Choroid plexus epithelial cell (primary cell): ENCODE measurements at regions not wholly inside any gene's neighbourhood (a gene's known extent, or its start where the extent isn't known, plus 50 kb on each side); places are given as distances from the start of the nearest gene placed in this dataset.

ENCODE experiments used
- DNase-seq: peaks from one replicate; pipeline ENCODE4 v3.0.0-alpha.2; 2010; ENCODE audit warnings: low read depth
- H3K4me3 ChIP-seq: 2 replicates; pipeline ENCODE4 v1.5.1; 2011; ENCODE audit warnings: low read depth, mild to moderate bottlenecking, control low read depth, low read length, moderate library complexity
- TF ChIP-seq, protein P1 (sequence below): conservative IDR thresholded peaks from 2 replicates; pipeline ENCODE4 v1.5.1; 2011; ENCODE audit warnings: low read depth, mild to moderate bottlenecking, control low read depth, inconsistent platforms, low read length, moderate library complexity

DNA sequence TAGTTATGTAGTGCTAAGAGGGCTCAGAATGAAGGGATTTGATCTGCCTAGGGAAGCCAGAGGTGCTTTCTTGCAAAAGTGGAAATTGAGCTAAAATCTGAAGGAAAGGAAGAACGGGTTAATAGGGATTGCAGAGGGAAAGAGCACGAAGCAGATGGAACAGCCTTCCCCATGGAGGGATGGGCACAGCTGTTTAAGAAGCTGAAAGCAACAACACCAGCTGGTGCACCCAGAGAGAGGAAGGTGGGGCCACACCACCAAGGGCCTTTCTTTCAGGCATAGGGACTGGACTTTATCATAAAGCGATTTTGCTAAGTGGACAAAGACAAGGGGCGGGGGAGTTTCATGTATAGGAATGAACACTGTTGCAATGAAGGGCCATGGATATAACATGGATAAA, 65.8 kb upstream of the SNRPB2 start:
- TF ChIP-seq, protein P1, sequence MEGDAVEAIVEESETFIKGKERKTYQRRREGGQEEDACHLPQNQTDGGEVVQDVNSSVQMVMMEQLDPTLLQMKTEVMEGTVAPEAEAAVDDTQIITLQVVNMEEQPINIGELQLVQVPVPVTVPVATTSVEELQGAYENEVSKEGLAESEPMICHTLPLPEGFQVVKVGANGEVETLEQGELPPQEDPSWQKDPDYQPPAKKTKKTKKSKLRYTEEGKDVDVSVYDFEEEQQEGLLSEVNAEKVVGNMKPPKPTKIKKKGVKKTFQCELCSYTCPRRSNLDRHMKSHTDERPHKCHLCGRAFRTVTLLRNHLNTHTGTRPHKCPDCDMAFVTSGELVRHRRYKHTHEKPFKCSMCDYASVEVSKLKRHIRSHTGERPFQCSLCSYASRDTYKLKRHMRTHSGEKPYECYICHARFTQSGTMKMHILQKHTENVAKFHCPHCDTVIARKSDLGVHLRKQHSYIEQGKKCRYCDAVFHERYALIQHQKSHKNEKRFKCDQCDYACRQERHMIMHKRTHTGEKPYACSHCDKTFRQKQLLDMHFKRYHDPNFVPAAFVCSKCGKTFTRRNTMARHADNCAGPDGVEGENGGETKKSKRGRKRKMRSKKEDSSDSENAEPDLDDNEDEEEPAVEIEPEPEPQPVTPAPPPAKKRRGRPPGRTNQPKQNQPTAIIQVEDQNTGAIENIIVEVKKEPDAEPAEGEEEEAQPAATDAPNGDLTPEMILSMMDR, result no peak
- H3K4me3 ChIP-seq, result no peak overlapping the region
- DNase-seq, result no peak

DNA sequence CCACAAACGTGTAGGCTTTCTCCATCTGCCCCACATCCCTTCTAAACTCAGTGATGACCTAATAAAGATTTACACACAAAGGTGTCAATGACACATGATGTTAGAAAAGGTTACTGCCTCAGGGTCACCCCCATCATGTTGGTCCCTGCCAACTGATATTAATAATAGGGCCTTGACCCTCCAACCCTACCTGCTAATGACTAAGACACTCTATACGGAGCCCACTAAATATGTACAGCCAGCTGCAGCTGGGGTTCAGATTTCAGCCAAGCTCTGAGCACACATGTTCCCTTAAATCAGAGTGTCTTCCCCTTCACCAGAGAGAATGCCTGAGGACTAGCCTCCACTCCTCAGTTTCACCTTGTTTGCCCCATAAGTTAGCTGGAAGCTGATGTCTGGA, 67.4 kb upstream of the SNRPB2 start:
- DNase-seq, result no peak
- TF ChIP-seq, protein P1, result no peak
- no peak overlapping the region for H3K4me3 ChIP-seq

DNA sequence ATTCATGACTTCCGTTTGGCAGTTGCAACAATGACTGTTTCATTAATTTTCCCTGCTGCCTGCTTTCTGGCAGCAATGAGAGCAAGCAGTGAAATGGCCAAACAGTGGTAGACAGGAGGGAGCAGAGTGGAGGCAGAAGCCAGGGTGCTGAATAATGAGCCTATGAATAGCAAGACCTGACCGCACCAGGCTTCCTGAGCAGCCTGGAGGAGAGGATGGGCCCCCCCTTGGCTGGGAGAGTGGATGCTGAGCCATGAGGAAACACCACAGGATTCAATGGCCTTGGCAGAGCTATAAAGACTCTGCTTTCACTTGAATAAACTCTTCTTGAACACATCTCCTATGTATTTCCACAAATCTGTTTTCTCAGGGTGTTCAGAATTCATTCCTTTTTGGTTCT, 68.1 kb upstream of the SNRPB2 start:
- TF ChIP-seq, protein P1, result no peak
- no peak overlapping the region for H3K4me3 ChIP-seq
- DNase-seq, result no peak

DNA sequence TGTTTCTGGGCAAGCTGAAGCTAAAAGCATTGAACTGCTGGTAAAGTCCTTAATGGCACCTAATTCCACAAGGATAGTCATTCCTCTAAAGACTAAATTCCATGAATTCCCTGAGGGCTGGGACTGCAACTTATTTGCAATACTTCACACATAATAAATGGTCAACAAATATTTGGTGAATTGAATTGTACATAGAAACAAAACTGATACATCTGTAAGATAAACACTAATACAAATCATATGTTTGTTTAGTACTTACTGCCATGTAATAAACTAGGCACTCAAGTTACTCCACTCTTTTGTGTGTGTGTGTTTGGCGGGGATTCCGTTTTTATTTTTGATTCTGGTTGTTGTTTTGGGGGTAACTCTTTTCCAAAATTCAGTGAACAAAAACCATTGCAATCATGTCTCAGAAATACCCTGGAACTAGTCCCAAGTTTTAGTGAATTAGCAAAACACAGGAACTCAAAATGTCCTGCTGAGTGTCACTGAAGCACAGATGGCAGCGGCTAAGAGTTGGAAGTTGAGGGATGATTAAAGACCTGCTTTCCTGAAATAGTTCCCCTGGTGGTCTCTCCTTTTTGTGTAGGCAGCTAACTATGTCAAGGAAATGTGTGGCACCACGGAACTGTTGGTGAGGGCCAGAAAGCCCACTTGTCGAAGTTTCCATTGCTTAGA, 74.8 kb upstream of the SNRPB2 start:
- TF ChIP-seq, protein P1, result no peak
- DNase-seq, result no peak
- H3K4me3 ChIP-seq, result no peak overlapping the region

DNA sequence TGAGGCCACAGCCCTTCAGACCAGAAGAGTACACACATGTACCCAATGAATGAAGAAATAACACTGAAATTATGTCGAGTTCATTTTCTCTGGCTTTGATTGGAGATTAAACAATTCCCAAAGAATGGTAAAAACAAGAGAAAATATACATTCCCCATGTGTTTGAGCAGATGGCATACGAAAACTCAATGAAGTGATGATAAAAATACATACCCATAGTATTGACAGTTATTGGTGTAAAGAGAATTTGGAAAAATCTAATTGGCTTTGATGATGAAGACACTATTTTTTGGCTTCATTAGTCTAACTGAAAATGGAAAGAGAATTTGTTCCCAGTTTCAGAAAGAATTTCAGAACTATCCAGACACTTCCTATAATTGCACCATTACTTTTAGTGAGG, 76.6 kb upstream of the SNRPB2 start:
- no peak for DNase-seq
- H3K4me3 ChIP-seq, result no peak overlapping the region
- TF ChIP-seq, protein P1, result no peak

DNA sequence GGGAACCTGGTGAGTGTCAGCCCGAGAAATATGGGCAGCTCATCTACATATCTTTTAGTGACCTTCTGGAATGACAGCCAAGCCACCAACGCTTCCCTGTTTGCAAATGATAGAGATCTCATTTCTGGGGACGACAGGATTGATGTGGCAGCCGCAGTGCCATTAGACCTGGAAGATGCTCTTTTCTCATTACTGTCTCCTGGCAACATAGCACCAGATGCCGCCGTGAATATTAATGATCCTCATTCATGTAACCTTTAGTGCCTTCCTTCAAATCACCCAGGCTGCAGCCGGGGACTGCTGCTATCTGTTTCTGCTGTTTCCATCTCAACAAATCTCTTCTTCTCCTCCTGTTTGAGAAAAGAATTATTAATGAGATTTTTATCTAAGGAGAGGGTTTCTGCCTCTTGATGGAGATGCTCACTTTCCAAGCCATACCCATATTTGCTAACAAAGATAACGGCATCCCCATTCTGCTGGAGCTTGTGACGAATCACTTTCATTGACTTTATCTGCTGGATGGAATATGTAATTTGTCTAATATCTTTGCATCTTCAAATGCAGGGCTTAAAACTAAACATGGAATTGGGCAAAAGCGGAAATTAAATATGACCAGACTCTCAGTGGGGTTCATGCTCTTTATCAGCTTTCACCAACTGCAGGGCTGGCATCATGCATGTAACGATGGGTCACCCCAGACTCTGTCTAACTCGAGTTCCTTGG, 74.8 kb upstream of the KIF16B start:
- DNase-seq, result no peak
- no peak overlapping the region for H3K4me3 ChIP-seq
- TF ChIP-seq, protein P1, result no peak
